ENCODE measurements at regions not wholly inside any gene's neighbourhood (a gene's known extent, or its start where the extent isn't known, plus 50 kb on each side); places are given as distances from the start of the nearest gene placed in this dataset.

DNA sequence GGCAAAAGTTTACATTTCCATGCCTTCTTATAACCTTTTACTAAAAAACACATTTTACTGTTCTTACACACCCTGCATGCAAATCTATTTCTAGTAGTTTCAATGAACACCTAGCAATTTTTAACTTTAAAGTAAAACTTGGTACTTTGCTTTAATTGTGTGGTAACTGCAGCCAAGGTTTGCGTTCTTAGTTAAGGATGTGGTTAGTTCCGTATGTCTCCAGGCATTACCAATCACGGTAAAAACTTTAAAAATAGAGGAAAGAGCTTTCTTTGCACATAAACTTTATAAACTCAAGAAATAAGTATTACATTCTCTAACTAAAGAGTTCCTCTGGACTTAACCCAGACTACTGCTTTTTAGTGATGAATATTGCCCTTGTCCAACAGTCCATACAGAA, 795.2 kb downstream of the SLC16A7 start:
- no peak for DNase-seq

DNA sequence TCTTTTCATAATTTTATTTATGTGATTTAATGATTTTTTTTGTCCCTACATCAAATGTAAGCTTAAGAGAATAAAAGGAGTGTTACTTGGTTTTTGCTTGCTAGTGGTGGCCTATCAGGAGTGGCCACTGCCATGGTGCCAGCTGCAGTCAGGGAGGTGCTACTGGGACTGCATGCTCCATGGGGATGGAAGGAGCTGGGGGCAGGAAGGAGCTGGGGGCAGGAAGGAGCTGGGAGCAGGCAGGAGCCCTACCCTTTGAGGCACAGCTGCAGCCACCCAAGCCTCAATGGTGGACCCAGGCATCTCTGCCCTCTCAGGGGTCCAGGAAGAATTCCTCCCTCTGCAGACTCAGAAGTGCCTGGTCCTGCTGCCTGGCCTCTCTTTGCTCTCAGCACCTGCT, 796.0 kb downstream of the SLC16A7 start:
- DNase-seq = no peak

DNA sequence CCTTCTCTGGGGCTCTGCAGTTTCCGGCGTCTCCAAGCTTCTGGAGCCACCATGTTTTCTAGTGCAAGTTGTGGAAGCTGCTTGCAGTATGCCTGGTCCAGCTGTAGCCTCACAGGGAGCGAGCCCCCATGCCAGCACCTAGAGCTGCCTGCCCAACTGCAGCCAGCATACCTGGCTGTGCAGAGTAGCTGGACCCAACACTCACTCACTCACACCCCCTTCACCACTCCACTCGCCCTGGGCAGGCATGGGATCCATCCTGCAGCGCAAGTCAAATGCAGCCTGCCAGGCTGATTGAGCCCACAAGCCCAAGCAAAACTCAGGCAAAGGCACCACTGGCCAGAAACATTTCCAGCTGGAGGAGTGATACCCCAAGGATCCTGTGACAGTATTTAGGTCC, 797.3 kb downstream of the SLC16A7 start:
- DNase-seq = no peak

DNA sequence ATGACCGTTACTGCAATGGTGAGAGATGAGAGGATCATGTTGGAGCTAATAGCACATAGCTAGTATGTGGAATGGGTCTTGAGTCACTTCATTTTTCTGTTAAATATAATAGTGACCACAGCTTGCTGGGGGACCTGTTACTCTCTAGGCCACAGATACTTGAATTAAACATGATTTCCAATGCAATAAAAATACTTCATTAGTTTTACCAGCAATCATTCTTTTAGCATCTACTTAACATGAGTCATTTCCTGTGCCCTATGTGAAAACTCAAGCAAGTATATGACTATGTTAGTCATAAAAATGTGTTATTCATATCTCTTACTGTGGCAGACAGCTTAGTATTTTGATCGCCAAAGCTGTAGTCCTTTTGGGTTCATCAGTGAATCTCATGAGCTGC, 798.8 kb downstream of the SLC16A7 start:
- no peak for DNase-seq

DNA sequence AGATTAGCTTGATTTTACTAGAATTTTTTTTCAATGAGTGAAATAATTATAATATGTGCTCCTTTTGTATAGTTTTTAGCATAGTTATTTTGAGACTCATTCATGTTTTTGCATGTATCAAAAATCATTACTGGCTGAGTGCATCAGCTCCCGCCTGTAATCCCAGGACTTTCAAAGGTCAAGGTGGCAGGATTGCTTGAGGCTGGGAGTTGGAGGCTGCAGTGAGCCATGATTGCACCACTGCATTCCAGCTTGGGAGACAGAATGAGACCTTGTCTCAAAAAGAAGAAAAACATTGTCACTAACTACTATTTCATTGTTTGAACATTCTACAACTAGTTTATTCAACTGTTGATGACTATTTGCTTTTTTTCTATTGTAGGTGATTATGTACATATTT, 802.7 kb downstream of the SLC16A7 start:
- DNase-seq = no peak

DNA sequence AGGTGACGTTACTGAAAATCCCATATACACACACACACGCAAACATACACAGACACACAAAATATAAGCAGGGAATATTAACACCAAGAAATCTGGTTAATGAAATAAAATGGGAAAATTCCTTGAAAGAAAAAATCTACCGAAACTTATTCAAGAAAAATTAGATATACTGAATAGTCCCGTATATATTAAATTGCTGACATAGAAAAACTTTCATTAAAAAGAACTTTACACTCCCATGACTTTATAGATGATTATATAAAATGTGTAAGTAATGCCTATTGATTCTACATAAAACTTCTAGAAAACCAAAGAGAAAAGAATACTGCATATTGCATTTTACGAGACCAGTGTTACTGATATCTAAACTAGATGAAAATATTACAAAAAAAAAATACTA, 803.2 kb downstream of the SLC16A7 start:
- DNase-seq = no peak

DNA sequence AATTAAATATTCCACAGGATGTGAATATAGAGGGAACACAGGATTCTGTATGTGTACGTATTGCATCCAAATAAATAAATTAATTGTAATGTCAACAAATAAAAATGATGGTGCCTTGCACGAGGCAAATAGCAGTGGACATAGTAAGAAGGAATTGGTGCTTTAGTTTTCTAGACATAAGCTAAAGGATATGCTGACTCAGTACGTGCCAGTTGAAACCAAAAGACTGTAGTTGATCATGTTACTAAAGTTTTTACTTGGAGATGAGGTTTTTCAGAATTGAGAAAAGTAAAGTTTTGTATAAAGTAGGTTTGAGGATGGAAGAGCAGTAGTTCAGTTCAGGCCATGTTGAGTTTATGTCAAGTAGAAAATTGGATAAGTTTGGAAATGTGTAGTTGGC, 807.2 kb downstream of the SLC16A7 start:
- DNase-seq = no peak

DNA sequence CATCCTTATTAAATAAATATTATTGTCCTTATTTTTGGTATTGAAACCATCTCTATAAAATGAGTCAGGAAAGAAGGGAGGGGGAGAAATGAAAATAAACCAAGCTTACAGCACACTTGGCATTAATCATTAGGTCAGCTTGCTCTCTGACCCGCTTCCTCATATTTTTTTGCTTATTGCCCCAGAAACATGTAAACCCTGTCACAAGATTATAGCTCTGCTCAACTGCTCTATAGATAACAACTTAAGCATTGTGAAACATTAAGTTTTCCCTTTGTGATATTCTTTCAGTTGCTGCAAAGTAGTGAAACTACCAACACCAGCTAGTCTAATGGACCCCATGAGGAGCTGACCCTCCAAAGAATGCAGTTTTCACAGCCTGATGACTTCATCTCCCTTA, 819.5 kb downstream of the SLC16A7 start:
- no peak for DNase-seq

DNA sequence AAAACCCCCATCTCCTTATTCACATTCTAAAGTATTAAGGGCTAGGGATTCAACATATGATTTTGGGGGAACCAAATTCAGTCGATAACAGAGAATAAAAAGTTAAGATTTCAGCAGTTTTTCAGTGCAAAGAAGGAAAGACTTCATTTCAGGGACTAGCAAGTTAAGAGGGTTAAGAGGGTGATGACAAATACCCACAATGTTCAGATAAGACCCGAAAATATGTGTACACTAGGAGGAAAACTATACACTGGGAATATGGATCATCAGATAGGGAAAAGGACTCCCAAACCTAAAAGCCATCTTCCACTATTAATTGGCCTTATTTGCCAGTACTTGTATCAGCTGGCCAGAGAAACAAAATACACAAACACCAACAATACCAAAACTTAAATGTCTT, 824.2 kb downstream of the SLC16A7 start:
- no peak for DNase-seq

DNA sequence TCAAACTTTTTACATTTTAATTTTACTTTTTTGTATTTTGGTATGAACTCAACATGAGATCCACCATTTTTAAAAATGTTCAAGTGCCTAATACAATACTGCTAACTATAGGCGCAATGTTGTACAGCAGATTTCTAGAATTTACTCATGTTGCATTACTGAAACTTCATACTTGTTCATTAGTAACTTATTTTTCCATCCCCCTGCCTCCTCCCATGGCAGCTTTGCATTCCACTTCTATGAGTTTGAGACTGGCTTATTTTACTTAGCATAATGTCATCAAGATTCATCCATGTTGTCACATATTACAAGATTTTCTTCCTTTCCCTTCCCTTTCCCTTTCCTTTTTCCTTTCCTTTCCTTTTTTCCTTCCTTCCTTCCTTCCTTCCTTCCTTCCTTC, 825.9 kb downstream of the SLC16A7 start:
- no peak for DNase-seq

DNA sequence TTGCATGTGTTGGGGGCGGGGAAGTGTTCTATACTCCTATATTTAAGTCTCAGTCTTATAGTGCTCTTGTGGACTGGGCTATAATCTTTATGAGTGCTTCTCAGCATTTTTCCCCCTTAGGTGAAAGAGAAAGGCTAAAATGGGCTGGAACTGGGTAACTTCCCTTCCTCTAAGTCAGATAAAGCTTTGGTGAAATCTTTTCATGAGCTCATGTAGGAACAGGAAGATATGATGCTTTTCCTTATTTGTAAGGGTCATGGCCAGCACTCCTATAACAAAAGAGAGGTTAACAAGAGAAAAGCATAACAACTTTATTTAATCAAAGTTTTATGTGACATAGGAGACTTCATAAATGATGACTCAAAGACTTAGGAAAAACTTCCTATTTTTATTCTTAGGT, 841.5 kb downstream of the SLC16A7 start:
- no peak for DNase-seq

DNA sequence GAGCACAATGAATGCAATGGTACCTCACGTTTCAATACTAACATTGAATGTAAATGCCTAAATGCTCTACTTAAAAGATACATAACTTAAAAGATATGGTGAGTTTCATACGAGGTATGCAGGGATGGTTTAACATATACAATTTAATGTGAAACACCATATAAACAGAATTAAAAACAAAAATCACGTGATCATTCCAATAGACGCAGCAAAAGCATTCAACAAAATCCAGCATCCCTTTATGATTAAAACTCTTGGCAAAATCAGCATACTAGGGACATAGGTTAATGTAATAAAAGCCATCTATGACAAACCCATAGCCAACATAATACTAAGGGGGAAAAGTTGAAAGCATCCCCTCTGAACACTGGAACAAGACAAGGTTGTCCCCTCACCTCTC, 845.7 kb downstream of the SLC16A7 start:
- no peak for DNase-seq

DNA sequence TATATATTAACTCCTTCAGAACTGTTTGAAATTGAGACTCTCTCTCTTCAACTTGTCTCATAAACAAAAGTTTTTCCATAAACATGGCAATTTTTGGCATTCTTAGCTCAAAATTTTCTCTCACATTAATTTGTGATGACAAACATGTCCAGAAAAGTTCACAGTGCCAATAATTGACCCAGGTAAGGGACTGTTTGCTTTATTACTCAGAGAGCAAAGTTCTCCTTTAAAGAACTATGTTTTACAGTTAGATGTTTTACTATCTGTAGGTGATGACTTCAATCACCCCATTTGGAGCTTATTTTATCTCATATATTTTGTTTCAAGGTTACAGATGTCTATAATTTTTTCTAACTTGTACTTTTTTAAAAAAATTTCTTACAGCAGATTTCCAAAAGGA, 855.6 kb downstream of the SLC16A7 start:
- DNase-seq = no peak

DNA sequence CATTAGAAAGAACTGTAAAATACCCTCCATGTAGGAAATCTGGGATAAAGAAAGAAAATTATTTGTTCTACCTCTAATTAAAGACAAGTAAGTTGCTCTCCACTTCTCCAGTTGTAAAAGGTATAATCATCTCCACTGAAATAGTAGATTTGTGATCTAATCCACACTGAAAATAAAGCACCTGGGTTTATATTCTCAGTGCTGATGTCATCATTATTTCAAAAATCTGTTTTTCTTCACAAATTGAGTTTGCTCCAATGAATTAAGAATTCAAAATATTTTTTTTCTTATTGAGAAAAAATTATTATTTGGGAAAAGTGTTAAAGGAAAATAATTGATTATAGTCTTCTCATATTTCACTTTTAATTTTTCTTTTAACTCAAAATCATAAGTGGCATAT, 869.2 kb downstream of the SLC16A7 start:
- no peak for DNase-seq

DNA sequence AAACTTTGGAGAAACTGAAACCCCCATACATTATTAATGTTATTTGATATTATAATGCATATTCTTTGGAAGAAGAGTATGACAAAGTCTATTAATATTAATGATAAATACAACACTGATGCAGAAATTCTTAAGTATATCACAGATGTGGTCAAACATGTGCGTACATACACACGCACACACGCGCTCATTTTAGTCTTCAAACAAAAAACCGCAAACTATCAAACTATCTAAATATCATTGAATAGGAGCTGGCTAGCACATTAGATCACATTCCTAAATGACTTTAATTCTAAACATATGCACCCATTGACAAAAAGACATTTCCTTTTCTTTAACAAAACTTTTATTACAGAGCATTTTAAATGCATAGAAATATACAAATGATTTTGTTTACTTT, 872.7 kb downstream of the SLC16A7 start:
- DNase-seq = no peak

DNA sequence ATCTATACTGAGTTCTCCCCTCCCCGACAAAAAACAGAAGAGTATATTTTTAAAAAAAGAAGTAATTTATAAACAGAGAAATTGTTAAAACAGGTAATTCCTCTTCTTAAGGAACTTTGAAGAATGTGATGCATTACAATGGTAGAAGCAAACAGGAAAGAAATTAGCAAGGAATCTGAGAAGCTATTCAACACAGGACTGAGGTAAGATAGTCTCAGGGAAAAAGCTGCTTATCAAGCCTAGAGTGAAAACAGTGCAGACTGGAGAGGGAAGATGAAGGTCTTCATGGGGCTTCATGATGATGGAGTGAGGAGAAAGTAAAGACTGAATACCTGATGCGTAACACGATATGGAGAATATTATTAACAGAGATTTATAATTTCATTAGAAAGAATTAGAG, 880.0 kb downstream of the SLC16A7 start:
- DNase-seq = no peak

DNA sequence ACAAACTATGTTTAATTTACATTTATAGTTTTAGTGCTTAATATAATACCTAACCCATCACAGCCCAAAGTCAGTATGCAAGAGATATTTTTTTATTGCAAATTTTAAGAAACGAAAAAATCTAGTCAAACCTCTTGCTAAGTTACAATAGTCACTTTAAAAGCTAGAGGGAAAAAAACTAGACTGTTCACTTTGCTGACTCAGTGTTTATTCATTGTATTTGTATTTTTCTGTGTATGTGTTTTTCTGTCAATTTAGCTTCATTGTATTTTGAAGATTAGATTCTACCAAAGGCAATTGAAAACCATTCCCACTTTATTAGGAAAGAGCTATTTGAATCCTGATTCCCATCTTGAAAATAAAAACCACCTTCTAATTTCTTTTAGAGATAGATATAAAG, 891.5 kb downstream of the SLC16A7 start:
- no peak for DNase-seq

DNA sequence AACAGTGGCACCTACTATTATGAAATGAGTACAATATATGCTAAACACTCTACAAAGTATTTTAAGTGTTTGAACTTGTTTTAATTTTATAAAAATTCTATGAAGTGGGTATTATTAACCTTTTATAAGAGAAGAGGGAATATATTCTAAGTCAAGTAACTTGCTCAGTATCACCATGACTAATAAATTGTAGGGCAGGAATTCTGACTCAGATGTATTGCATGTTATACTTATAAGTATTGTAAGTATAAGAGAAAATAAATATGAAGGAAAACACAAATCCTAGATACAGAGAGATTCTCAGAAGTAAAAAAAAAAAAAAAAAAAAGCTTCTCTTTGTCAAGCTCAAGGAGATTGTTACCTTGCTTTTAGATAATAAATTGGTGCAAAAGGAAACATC, 893.2 kb downstream of the SLC16A7 start:
- no peak for DNase-seq

DNA sequence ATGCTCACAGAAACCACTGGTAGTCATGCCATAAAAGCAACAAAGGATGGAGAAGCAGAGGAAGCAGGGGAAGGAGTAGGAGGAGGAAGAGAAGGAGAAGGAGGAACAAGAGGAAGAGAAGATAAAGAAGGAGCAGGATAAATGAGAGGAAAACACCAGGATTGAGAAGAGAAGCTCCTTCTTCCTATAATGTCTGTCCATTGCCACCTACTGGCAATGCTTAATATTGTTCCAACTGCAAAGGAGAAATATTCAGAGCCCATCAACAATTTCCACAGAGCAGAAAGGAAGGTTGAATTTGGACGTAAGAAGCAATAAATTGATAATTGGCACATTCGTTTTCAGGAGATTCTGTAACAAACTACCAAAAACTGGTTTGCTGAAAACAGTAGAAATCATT, 898.4 kb downstream of the SLC16A7 start:
- no peak for DNase-seq

DNA sequence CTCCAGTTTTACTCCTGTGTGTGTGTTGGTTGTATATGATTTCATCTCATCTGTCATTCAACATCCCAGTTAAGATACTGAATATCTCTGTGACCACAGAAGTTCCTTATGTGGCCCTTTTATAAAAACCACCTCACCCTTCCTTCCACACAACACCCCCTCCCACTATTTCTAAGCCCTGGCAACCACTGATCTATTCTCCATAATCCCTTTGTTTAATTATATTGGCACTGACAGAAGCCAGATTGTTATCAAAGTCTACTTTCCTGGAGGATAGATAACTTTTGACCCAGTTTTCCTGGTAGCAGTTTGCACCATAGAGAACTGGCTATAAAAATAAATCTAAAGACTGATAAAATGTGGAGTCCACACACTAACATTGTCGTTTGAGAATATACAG, 902.8 kb downstream of the SLC16A7 start:
- no peak for DNase-seq

DNA sequence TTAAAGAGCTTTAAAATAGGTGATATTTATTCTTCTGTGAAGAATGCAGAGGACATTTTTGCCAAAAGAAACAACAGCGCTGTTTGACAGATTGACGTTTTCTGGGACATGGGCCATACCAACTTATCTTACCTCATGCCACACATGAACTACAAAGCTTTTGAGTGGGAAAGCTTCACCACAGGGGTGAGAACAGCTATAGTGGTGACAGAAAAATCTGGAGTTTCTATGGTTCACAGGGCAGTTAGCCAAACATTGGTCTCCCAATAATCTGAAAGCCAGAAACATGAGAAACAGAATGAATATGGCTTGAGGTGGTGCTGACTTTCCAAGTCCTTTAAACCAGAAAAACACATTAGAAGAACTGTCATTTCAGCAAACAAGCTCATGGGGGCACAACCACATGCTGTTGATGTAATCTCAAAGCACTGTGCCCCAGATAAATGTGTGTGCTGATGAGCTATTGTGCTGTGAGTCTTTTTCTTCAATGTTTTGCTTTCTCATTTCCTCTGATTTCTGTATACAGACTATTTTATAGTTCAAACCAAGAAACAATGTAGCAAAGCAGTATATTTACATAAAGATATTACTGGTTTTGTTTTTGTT, 905.4 kb downstream of the SLC16A7 start:
- DNase-seq = no peak

DNA sequence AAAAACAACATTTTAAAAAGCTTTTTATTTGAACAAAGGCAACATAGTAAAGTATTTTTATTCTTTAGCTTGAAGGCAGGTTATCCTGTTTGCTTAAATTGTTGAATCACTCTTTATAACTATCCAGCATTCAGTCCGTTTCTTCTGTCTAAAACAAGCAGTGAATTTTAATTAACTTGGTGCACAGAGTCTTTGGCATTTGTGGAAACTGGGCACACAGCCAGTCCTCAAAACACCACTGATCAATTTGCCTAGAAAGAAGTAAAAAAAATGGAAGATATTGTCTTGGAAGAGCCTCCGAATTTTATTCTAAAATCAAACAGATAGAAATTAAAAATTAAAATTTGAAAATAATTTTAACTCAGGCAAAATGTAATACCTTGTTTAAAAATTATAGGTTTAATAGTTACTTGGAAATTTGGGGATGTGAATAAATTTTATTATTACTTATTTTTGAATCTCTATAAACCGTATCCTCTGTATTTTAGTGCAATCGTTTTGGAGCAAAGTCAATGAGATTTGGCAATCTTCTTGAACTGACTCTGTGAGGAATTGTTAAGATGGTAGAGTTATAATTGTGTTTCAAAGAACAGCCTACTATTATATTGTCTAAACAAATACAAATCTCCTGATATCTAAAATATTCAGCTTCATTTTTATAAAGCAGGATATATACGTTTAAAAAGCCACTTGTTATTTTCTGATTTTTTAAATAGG, 927.0 kb downstream of the SLC16A7 start:
- no peak for DNase-seq

DNA sequence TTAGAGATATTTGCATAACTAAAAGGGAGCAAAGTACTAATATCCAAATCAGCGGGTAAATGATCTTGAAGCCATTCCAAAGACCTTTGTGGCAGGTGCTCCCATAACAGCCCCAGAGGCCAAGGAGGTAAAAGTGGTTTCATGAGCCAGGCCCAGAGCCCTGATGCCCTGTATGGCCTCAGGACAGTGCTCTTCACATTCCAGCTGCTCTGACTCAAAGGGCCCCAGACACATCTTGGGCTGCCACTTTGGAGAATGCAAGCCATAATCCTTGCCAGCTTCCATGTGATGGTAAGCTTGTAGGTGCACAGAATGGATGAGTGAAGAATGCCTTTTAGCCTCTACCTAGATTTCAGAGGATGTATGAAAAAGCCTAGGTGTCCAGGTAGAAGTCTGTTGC, 933.4 kb downstream of the SLC16A7 start:
- DNase-seq = no peak

DNA sequence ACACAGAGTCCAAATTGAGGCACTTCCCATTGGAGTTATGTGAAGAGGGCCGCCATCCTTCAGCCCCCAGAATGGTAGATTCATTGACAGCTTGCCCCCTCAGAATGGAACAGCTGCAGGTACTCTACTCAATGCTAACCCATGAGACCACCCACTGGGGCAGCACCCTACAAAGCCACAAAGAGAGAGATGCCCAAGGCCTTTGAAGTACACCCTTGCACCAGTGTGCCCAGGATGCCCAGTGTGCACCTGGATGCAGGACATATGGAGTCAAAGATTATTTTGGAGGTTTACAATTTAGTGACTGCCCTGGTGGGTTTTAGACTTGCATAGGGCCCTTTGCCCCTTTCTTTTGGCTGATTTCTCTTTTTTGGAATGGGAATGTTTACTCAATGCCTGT, 933.9 kb downstream of the SLC16A7 start:
- DNase-seq = no peak

DNA sequence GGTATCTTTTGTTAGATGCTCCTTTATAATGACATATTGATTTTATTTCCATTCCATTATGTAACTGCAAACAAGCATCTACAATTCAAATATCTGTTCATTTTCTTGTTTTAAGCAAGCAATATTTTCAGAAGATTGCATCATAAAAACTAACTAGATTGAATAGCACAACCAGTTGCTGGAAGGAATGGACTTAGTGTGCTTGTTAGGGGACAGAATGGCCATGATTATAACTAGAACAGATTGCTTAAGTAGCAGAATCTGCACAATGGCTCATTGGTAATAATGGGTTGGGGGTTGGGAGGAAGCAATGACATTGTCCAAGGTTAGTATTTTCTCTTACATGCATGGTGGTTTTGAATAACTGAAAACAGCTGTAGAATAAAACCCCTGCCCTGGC, 939.5 kb downstream of the SLC16A7 start:
- DNase-seq = no peak
